ENCODE measurements at regions not wholly inside any gene's neighbourhood (a gene's known extent, or its start where the extent isn't known, plus 50 kb on each side); places are given as distances from the start of the nearest gene placed in this dataset.

DNA sequence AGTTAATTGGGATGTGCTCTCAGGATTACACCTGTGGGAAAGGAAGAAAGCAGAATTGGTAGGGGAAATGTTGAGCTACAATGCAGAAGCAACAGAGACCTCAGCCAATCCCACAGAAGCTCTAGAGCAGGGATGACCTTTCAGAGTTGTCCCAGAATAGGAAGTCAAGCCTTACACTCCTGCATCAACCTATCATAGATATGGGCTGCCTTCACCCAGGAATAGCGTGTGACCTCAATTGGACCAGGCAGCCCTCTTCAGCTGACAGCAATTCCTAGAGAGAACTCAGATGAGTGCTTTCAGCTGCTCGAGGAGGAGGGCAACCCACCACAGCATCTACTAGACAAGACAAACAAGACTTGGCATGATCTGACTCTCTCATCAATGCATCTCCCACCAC lies 189.7 kb downstream of the TMEM132E start:
- Histone ChIP-seq H3K79me2 (replicated peaks; ENCODE audit: insufficient read depth) (no peaks in the 10 kb centered on the region), H3F3A (replicated peaks; ENCODE audit: low read depth) (no peaks in the 10 kb centered on the region), H3K36me3 (ENCODE audit: insufficient read depth) (no peaks in the 10 kb centered on the region), H3K4me2 (no peak overlapping the region), H3K27me3 (ENCODE audit: insufficient read depth) (no peaks in the 10 kb centered on the region), H2AFZ (no peak overlapping the region), H3K9me2 (ENCODE audit: insufficient read depth) (0 out of 2 replicates have a peak, but pooled peaks cover 4% of the 10 kb centered on the region), H3K4me1 (ENCODE audit: insufficient read depth) (no peaks in the 10 kb centered on the region), H4K20me1 (replicated peaks; ENCODE audit: insufficient read depth) (no peaks in the 10 kb centered on the region), H3K4me3 (no peak overlapping the region), H3K27ac (ENCODE audit: low read depth) (no peak overlapping the region)
- peaks cover 9% of the 10 kb centered on the region for H3K4me1 Mint-ChIP-seq
- no peak for DNase-seq (ENCODE audit: low spot score)
- H3K4me3 Mint-ChIP-seq = no peak overlapping the region
- H3K36me3 Mint-ChIP-seq (ENCODE audit: low read depth) = no peaks in the 10 kb centered on the region
- peaks cover 14% of the 10 kb centered on the region for H3K27me3 Mint-ChIP-seq (ENCODE audit: insufficient read depth, low read depth, poor library complexity)
- H3K27ac Mint-ChIP-seq = no peak overlapping the region
- TF ChIP-seq STAT1 (IDR thresholded peaks at IDR 0.05; ENCODE audit: unreplicated experiment) (no peak), ZNF331 (CRISPR knock-in tag; IDR thresholded peaks at IDR 0.05; ENCODE audit: low read depth) (no peak), CREB1 (CRISPR knock-in tag; IDR thresholded peaks at IDR 0.05; ENCODE audit: low read depth) (no peak), EZH2phosphoT487 (IDR thresholded peaks at IDR 0.05; ENCODE audit: unreplicated experiment) (no peak), JUNB (IDR thresholded peaks at IDR 0.05; ENCODE audit: unreplicated experiment) (no peak), ZNF114 (CRISPR knock-in tag; IDR thresholded peaks at IDR 0.05) (no peak), POLR2AphosphoS5 (IDR thresholded peaks at IDR 0.05; ENCODE audit: low read depth) (no peak), ZNF462 (CRISPR knock-in tag; IDR thresholded peaks at IDR 0.05) (no peak), NANOG (IDR thresholded peaks at IDR 0.05; ENCODE audit: borderline replicate concordance) (no peak), ETS1 (IDR thresholded peaks at IDR 0.05) (no peak), EZH2 (IDR thresholded peaks at IDR 0.05; ENCODE audit: low read depth, unreplicated experiment) (no peak)
- TF ChIP-seq, protein P1, sequence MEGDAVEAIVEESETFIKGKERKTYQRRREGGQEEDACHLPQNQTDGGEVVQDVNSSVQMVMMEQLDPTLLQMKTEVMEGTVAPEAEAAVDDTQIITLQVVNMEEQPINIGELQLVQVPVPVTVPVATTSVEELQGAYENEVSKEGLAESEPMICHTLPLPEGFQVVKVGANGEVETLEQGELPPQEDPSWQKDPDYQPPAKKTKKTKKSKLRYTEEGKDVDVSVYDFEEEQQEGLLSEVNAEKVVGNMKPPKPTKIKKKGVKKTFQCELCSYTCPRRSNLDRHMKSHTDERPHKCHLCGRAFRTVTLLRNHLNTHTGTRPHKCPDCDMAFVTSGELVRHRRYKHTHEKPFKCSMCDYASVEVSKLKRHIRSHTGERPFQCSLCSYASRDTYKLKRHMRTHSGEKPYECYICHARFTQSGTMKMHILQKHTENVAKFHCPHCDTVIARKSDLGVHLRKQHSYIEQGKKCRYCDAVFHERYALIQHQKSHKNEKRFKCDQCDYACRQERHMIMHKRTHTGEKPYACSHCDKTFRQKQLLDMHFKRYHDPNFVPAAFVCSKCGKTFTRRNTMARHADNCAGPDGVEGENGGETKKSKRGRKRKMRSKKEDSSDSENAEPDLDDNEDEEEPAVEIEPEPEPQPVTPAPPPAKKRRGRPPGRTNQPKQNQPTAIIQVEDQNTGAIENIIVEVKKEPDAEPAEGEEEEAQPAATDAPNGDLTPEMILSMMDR (conservative IDR thresholded peaks at IDR 0.05; ENCODE audit: low read depth in 2 of 2) = no peak
- TF ChIP-seq, protein P2, sequence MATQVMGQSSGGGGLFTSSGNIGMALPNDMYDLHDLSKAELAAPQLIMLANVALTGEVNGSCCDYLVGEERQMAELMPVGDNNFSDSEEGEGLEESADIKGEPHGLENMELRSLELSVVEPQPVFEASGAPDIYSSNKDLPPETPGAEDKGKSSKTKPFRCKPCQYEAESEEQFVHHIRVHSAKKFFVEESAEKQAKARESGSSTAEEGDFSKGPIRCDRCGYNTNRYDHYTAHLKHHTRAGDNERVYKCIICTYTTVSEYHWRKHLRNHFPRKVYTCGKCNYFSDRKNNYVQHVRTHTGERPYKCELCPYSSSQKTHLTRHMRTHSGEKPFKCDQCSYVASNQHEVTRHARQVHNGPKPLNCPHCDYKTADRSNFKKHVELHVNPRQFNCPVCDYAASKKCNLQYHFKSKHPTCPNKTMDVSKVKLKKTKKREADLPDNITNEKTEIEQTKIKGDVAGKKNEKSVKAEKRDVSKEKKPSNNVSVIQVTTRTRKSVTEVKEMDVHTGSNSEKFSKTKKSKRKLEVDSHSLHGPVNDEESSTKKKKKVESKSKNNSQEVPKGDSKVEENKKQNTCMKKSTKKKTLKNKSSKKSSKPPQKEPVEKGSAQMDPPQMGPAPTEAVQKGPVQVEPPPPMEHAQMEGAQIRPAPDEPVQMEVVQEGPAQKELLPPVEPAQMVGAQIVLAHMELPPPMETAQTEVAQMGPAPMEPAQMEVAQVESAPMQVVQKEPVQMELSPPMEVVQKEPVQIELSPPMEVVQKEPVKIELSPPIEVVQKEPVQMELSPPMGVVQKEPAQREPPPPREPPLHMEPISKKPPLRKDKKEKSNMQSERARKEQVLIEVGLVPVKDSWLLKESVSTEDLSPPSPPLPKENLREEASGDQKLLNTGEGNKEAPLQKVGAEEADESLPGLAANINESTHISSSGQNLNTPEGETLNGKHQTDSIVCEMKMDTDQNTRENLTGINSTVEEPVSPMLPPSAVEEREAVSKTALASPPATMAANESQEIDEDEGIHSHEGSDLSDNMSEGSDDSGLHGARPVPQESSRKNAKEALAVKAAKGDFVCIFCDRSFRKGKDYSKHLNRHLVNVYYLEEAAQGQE (IDR thresholded peaks at IDR 0.05; ENCODE audit: unreplicated experiment) = no peak
- H3K9me3 Mint-ChIP-seq = no peaks in the 10 kb centered on the region; the same call in 2 of the 3 replicates
- no peak for ATAC-seq
